Tibial nerve (tissue), 4 donors: ENCODE measurements at regions not wholly inside any gene's neighbourhood (a gene's known extent, or its start where the extent isn't known, plus 50 kb on each side); places are given as distances from the start of the nearest gene placed in this dataset.

Source experiments
- CTCF ChIP-seq, 5 experiments: fragments of 200-600 bp in 3 of 5; fragments of 450-650 bp in 2 of 5; sonication (generic) in 3 of 5; IDR thresholded peaks; one replicate each; pipeline ENCODE4 v1.5.1; 2016 to 2019; ENCODE audit warnings: antibody characterized with exemption in 5 of 5, mild to moderate bottlenecking in 3 of 5, moderate library complexity in 2 of 5
- EP300 ChIP-seq, 2 donors: sonication (generic); formaldehyde crosslinking; IDR thresholded peaks; one replicate each; pipeline ENCODE4 v1.6.1; 2017; ENCODE audit warnings: antibody characterized with exemption in 2 of 2, mild to moderate bottlenecking in 1 of 2

GRCh38 chr16:63850979-63851378, 1270.9 kb downstream of the CDH11 start:
- TF ChIP-seq CTCF (IDR thresholded peaks at IDR 0.05) (no peak), EP300 (IDR thresholded peaks at IDR 0.05) (no peak)
